ENCODE measurements at regions not wholly inside any gene's neighbourhood (a gene's known extent, or its start where the extent isn't known, plus 50 kb on each side); places are given as distances from the start of the nearest gene placed in this dataset.
A peak's percentile ranks its signal among the peaks of the same experiment; 100 is the strongest.

DNA sequence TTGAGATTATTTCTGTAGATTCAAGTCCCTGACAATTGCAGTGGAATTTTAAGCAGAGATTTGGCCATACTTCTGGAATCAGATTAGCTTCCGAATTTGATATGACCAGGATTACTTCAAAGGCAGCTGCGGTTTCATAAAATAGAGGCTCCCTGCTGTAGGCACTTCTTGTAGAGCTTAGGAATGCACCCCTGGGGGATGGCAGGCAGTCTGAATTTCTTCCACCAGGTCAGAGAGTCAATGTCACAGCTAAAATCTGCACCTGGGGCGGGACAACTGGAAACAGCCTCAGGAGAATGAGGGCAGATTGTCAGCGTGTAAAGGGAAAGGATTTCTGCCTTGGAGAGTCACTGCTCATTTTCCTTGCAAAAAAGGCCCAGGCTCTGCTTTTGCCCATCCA is 182.6 kb downstream of the ARRDC4 start:
- DNase-seq (ENCODE audit: low read depth): no peak
- TF ChIP-seq, protein P1, sequence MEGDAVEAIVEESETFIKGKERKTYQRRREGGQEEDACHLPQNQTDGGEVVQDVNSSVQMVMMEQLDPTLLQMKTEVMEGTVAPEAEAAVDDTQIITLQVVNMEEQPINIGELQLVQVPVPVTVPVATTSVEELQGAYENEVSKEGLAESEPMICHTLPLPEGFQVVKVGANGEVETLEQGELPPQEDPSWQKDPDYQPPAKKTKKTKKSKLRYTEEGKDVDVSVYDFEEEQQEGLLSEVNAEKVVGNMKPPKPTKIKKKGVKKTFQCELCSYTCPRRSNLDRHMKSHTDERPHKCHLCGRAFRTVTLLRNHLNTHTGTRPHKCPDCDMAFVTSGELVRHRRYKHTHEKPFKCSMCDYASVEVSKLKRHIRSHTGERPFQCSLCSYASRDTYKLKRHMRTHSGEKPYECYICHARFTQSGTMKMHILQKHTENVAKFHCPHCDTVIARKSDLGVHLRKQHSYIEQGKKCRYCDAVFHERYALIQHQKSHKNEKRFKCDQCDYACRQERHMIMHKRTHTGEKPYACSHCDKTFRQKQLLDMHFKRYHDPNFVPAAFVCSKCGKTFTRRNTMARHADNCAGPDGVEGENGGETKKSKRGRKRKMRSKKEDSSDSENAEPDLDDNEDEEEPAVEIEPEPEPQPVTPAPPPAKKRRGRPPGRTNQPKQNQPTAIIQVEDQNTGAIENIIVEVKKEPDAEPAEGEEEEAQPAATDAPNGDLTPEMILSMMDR (IDR thresholded peaks at IDR 0.05; ENCODE audit: low read depth, low read length): no peak
- TF ChIP-seq POLR2A (IDR thresholded peaks at IDR 0.05; ENCODE audit: extremely low read depth, insufficient read length): no peak
- TF ChIP-seq MAX (IDR thresholded peaks at IDR 0.05; ENCODE audit: low read depth, low read length): no peak
- no peak for TF ChIP-seq MYC (IDR thresholded peaks at IDR 0.05; ENCODE audit: low read depth, low read length)
- no peak overlapping the region for H3K4me3 ChIP-seq (ENCODE audit: low read depth, low read length)

DNA sequence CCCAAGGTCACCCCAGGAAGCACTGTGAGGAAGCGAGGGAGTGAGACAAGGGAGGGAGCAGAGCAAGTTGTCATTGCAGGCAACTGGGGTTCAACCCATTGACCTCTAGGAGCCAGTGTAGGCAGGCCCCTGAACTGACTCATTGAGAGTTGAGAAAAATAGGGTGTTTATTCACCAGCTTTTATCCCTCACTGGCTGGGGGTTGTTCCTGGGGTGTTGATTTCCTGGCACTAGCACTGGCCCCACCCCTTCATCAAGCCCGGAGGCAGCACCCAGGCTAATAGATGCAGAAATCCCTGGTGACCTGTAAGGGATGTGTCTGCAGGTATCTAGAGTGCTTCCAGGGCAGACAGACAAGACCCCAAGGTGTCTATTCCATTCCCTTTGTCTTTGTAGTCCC is 183.9 kb downstream of the ARRDC4 start:
- no peak for DNase-seq (ENCODE audit: low read depth)
- H3K4me3 ChIP-seq (ENCODE audit: low read depth, low read length): no peak overlapping the region
- no peak for TF ChIP-seq MAX (IDR thresholded peaks at IDR 0.05; ENCODE audit: low read depth, low read length)
- TF ChIP-seq, protein P1 (IDR thresholded peaks at IDR 0.05; ENCODE audit: low read depth, low read length): no peak
- no peak for TF ChIP-seq POLR2A (IDR thresholded peaks at IDR 0.05; ENCODE audit: extremely low read depth, insufficient read length)
- TF ChIP-seq MYC (IDR thresholded peaks at IDR 0.05; ENCODE audit: low read depth, low read length): no peak

DNA sequence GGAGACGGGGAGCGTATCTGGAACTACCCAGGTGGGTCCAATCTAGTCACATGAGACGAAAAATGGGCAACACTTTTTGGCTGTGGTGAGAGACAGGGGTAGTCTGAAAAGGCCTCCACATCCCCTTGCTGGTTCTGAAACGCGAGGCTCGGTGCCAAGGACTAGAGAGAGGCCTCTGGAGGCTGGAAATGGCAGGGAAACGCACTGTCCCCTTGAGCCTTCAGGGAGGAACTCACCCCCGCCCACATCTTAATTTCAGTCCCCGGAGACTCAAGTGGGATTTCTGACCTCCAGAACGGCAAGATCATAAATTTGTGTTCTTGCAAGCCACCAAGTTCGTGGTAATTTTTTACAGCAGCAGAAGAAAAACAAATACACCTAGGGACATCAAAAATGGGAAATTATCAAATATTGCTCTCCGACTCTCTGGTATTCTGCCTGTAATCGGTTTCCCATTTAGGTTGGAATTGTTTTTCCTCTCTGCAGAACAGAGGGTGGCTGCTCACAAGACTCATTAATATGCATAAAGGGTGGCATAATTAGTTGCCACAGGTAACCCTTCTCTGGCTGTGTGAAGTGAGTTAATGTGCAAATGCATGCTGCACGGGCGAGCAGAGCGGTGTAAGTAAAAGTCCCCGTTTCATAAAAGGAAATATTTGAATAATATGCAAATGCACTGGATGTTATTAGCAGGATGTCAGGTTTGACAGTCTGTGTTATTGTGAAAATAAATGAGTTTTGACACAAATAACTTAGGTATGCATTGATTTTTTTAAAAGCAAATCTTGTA is 185.7 kb downstream of the ARRDC4 start:
- no peak overlapping the region for H3K4me3 ChIP-seq (ENCODE audit: low read depth, low read length)
- DNase-seq (ENCODE audit: low read depth): peak; percentile 52
- TF ChIP-seq MAX (IDR thresholded peaks at IDR 0.05; ENCODE audit: low read depth, low read length): no peak
- no peak for TF ChIP-seq POLR2A (IDR thresholded peaks at IDR 0.05; ENCODE audit: extremely low read depth, insufficient read length)
- TF ChIP-seq, protein P1 (IDR thresholded peaks at IDR 0.05; ENCODE audit: low read depth, low read length): no peak
- TF ChIP-seq MYC (IDR thresholded peaks at IDR 0.05; ENCODE audit: low read depth, low read length): no peak

GRCh38 chr15:98147415-98147814 is 186.9 kb downstream of the ARRDC4 start:
- TF ChIP-seq, protein P1 (IDR thresholded peaks at IDR 0.05; ENCODE audit: low read depth, low read length): peak; percentile 27
- TF ChIP-seq MAX (IDR thresholded peaks at IDR 0.05; ENCODE audit: low read depth, low read length) (0 out of 2 replicates have a peak, but pooled peaks have one; percentile 30), POLR2A (IDR thresholded peaks at IDR 0.05; ENCODE audit: extremely low read depth, insufficient read length) (no peak), MYC (IDR thresholded peaks at IDR 0.05; ENCODE audit: low read depth, low read length) (peak; percentile 43)
- H3K4me3 ChIP-seq (ENCODE audit: low read depth, low read length): no peak overlapping the region
- peak; percentile 91 for DNase-seq (ENCODE audit: low read depth)

- peak; percentile 61 for DNase-seq (ENCODE audit: low read depth)
- H3K4me3 ChIP-seq (ENCODE audit: low read depth, low read length): no peak overlapping the region
- TF ChIP-seq, protein P1 (IDR thresholded peaks at IDR 0.05; ENCODE audit: low read depth, low read length): no peak
- TF ChIP-seq MYC (IDR thresholded peaks at IDR 0.05; ENCODE audit: low read depth, low read length): no peak
- TF ChIP-seq MAX (IDR thresholded peaks at IDR 0.05; ENCODE audit: low read depth, low read length): no peak
- TF ChIP-seq POLR2A (IDR thresholded peaks at IDR 0.05; ENCODE audit: extremely low read depth, insufficient read length): no peak
Measured at GRCh38 chr15:98150084-98150483, 189.6 kb downstream of the ARRDC4 start.

Measured in NB4 (cell line).